NCI-H2196 (cell line): ENCODE measurements at regions not wholly inside any gene's neighbourhood (a gene's known extent, or its start where the extent isn't known, plus 50 kb on each side); places are given as distances from the start of the nearest gene placed in this dataset.
"Not testable (repeated sequence)": the region's sequence is repeated elsewhere in the genome, so short reads cannot be mapped to it uniquely, and the experiment has no call there.

Experiments
- DNase-seq: peaks from one replicate; lab custom pipeline; 2025; ENCODE audit not compliant: unreplicated experiment; lab: John Stamatoyannopoulos, UW

DNA sequence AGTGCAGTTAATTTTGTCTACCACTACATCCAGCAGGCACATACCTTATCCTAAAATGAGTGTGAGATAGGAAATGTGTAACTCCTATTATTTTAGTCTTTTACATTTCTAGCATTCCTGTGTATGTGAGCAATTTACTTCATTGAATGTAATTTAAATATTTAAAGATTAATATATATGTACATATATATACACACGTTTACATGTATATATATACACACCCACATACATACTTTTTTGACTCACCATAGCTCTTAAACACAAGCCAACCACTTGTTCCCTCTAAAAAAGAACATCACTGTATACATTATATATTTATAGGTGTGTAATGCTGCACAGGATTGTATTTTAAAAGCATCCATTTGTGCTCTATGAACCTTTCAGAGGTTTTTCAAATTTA, 425.6 kb upstream of the NECTIN3 start:
- no peak for DNase-seq

DNA sequence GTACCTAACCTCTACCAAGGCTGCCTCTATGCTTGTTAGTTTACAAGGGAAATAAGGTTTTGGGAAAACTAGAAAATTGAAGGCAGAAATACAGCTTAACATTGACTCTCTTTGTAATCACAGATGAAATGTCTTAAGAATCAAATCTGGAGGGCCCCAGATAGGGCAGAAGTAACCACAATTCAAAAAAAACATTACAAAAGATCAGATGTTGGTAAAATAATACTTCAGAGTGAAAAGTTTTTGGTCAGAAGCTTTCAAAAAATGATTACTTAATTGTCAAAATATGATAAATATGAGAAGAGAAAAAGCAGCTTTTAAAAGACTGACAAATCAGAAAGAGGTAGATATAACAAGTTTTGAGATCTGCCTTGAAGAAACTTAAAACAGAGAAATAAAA, 425.1 kb upstream of the NECTIN3 start:
- no peak for DNase-seq

DNA sequence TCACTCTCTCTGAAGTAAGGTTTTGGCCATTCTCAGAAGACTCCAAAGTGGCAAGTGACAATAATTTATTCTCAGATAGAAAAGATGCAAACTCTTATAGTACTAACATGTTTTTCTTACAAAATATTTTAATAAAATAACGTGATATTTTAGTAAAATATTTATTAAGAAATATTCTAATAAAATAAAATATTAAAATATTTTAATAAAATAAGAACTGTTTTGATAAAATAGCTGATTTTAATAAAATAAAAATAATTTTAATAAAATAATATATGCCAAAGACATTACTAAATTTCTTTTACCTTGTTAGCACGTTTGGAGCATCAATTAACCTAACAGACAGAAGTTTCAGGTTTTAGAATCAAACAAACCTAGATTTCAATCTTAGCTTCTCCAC, 424.0 kb upstream of the NECTIN3 start:
- DNase-seq, result no peak

DNA sequence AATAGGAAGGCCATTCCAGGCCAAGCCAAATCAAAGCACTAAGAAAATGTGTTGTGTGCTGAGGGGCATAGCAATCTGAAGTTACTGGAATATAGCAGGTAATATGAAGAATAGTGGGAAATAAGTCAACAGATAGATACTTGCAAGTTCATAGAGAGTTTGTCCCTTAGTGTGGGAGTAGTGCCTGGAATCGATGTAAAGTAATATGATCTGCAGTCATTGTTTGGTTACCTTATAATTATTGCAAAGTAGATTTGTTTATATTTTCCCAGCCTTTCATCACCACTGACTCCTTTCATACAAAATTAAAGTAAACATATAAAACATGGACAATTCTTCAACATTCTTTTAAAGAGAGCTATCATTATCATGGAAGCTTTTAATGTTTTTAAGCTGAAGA, 420.9 kb upstream of the NECTIN3 start:
- no peak for DNase-seq

DNA sequence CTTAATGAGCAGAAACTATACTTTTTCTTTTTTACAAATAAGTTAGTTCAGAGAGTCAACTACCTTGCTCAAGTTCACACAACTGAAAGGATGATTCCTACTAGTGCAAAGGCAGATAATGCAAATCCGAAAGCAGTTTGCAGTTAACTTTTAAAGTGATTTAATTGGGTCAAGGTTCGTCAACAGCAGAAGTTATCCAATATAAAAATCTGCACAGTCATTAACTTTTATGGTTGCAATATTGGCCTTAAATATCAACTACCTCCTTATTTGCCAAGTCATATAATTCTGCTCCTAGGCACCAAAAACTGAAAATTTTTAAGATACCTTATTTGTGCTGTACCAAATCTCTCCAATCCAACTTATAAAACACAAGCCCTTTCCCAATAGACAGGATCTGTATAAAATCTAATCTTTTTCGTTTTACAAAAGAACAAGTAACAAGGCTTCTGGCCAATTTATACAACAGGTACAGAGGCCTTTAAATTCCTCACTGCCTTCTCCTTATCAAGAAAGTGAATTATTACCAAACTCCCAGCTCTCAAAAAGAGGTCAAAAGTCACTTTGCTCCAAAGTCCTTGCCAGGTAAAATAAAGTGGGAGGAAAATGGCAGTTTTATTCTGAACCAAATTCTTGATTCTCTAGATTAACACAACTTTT, 416.6 kb upstream of the NECTIN3 start:
- no peak for DNase-seq

DNA sequence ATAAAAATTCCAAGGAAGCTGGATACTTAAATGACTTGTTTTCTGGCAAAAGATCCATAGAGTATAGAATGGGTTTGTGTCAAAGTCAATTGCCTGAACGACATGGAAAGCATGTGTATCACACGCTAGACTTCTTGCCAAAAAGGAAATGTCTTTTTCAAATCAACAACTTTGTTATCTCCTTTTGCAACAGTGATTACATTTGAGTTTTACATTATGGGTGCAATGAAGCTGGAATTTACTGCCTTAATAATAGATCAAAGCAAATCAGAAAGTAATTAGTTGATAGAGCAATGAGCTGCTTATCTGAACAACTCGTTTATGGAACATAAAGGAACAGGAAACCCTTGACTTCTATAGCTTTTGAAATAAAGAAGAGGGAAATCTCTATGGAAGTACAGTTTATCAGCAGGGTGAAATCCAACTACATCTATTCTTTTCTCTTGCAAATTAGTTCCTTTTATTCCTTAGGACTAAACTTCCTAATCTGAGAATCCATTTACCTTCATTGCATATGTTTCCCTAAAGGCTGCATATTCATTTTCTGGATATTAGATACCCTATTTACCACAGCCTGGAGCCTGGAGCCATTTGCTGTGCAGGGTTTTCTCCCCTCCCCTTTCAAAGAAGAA, 415.1 kb upstream of the NECTIN3 start:
- DNase-seq, result no peak

DNA sequence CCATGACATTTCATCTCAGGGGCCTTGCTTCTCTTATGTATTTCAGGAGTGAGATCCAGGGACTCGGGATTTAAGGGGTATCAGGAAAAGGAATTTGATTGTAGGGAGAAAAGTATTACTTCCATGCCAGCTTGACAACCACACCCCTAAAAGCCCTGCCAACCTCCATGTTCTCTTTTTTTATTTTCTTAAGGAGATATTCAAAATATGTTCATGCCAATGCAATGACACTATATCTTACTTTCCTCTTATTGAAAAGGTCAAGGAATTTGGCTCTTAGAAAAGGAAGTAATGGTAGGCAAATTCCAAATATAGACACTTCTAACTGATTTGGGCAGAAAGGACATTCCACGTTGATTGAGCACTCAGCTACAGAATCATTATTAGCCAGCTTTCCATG, 407.5 kb upstream of the NECTIN3 start:
- no peak for DNase-seq

DNA sequence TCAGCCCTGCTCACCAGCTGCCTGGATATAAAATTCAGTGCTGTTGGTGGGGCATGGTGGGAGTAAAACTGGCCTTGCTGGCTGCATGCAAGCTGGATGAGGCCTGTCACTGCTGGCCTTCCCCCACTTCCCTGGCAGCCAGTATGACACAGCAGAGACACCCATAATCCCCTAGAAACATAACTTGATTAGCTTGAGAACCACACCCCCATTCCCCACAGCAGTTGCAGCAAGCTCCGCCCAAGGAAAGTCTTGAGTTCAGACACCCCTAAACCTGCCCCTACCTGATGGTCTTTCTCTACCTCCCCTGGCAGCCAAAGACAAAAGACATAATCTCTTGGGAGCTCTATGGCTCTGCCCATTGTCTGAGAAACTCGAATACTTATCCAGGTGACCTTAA, 405.1 kb upstream of the NECTIN3 start:
- DNase-seq, result no peak

DNA sequence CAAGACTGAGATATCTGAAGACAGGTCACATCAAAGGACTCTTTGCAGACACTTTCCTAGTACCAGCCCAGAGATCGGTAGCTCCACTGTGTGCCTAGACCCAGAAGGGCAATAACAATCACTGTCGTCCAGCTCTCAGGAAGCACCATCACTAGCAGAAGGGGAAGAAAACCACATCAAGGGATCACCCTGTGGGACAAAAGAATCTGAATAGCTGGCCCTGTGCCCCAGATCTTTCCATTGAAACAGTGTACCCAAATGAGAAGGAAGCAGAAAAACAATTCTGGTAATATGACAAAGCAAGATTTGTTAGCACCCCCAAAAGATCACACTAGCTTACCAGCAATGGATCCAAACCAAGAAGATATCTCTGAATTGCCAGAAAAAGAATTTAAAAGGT, 404.4 kb upstream of the NECTIN3 start:
- DNase-seq, result no peak

DNA sequence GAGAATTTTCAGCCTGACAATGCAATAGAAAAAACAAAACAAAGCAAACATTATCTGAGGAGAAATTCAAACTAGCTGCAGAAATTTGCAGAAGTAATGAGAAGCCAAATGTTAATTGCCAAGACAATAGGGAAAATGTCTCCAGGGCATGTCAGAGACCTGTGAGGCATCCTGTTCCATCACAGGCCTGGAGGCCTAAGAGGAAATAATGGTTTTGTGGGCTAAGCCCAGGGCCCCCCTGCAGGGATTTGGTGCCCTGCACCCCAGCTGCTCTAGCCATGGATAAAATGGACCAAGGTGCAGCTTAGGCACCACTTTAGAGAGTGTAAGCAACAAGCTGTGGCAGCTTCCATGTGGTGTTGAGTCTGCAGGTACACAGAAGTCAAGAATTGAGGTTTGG, 401.2 kb upstream of the NECTIN3 start:
- DNase-seq, result no peak

DNA sequence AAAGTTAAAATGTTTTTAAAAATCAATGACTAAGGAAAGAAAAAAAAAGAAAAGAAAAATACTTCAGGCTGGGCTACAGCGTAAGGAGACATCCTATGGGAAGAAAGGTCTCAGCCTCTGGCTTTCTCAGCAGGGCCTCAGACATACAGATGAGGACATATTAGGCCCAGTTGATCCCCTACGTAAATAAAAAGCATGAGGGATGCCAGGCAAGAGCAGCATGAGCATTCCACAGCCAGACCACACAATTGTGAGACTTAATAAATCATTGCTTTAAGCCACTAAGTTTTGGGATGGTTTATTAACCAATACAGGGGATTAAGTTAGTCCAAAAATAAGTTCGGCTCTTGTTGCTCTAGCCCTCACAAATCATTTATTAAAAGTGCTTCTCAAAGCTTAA, 394.1 kb upstream of the NECTIN3 start:
- no peak for DNase-seq

DNA sequence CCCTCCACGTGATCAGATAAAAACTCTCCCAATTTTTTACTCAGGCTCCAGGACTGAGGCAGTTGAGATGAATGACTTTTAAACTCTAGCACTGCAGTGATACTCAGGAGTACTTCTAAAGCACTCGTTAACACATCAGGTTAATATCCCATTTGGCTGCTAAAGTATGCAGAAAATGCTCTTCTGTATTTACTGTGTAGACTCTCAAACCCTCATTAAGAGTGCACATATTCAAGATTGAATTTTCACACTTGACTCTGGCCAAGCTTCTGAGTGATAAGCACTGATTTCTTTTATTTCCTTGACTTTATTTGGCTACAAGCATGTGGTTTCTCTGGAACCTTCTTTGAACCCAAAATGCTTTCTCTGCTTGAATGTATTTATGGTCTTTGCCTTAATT, 392.3 kb upstream of the NECTIN3 start:
- DNase-seq, result no peak

DNA sequence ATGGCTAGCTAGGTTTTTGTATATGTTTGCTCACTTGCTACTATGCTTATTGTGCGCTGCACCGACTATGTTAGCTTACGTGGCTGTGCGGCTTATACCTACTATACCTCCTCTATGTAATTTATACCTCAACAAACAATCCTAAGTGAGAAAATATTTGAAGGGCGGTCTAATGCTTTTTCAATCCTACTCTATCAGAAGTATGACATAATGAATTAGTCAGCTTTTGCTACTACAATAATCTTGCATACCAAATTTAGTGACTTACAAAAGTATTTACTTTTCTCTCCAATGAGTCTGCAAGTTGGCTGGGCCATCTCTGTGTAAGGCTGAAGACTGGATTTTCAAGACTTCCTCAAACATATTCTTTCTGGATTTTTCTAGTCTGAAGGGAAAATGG, 391.2 kb upstream of the NECTIN3 start:
- DNase-seq, result no peak

DNA sequence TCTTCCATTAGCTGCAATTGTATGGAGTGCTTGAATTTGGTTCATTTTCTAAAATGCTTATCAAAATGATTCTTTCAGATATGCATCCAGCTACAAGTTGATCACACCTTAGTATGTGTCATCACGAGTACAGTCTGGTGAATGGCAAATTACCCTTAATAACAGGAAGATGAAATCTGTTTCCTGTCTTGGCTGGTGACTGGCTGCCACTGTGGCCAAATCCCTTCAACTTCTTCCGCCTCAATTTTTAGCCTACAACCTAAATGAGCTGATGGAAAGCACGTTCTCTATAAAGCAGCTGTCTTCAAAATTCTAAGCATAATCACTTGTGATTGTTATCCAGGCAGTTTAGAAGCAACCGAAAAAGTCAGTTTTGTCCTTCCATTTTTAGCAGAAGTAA, 387.1 kb upstream of the NECTIN3 start:
- no peak for DNase-seq

DNA sequence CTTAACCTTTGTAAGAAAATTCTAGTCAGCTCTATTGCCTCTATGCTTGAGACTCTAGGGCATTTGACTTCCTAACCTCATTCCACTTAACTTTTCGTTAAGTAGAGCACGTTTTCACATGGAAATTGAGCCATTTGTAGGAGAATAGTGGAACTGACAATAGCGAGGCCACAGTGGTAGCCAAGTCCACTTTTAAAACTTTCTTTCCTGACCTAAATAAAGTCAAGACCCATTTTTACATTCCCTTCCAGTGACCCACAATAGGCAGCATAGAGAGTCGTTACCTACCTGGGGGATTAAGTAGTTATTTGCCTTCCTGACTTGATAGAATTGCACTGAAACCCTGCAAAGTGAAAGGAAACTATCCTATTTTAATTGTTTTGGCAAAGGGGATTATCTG, 386.0 kb upstream of the NECTIN3 start:
- DNase-seq, result no peak

DNA sequence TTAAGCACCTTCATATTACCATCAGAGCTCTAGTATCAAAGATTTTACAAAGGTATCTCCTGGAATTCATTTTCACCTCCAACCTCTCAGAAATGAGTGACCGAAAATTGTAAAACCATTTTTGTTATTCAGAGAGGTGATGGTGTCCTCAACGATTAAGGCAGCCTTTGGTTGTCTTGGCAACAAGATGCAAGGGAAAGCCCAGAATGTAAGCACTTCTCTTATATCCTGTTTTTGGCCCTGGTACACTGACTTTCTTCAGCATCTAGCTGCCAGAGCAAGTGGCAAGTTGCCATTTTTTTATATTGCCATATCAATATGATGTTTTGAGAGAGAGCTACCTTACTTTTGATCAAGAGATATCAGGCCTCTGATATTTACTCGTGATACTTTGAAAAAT, 384.9 kb upstream of the NECTIN3 start:
- no peak for DNase-seq

DNA sequence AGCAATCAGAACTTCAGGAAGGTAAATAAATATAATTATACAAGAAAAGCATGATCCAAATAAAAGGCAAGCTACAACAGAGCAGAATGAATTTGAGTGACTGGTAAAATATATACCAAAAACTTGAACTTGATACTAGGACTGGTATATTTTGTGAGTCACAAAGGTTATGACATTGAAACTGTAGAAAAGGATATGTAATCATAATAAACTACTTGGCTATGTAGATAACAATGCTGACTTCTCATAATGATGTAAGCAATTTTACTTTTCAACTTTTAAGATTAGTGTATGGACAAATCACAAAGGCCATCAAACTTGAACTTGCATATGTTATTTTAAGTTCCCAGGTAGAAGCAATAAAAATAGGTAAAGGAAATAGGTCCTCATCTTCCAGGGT, 384.5 kb upstream of the NECTIN3 start:
- no peak for DNase-seq

DNA sequence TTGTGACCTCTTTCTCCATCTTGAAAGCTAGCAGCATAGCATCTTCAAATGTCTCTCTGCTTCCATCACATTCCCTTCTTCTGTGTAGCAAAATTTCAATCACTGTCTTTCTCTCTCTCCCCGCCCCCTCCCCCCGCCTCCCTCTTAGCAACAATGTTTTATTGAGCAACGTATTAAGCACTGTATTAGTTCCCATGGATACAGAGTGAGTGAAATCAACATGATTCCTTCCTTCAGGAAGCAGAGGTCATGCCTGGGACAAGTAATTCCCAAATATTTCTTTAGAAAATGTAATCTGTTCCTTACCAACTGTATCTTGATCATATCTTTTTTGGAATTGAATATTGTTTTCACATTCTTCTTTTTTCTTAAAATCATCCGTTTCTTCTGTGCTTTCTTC, 373.7 kb upstream of the NECTIN3 start:
- no peak for DNase-seq

DNA sequence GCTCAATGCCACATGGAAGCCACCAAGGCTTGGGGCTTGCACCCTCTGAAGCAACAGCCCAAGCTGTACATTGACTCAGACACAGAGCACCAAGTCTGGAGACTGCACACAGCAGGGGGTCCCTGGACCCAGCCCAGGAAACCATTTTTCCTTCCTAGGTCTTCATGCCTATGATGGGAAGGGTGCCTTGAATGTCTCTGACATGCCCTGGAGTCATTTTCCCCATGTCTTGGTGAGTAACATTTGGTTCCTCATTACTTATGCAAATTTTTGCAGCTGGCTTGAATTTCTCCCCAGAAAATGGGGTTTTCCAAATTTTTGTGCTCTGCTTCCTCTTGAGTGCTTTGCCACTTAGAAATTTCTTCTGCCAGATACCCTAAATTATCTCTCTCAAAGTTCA, 367.3 kb upstream of the NECTIN3 start:
- not testable (repeated sequence) for DNase-seq

DNA sequence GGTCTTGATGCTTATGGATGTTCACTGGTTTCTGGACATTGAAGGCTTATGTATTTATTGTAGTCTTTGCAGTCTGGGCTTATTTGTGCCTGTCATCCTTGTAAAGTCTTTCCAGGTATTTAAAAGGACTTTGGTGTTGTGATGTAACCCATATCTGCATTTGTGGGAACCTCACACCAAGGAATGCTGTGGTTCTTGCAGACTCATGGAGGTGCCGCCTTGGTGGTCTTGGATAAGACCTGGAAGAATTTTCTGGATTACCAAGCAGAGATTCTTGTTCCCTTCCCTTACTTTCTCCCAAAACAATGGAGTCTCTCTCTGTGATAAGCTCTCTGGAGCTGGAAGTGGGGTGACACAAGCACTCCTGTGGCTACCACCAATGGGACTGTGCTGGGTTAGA, 363.5 kb upstream of the NECTIN3 start:
- no peak for DNase-seq

DNA sequence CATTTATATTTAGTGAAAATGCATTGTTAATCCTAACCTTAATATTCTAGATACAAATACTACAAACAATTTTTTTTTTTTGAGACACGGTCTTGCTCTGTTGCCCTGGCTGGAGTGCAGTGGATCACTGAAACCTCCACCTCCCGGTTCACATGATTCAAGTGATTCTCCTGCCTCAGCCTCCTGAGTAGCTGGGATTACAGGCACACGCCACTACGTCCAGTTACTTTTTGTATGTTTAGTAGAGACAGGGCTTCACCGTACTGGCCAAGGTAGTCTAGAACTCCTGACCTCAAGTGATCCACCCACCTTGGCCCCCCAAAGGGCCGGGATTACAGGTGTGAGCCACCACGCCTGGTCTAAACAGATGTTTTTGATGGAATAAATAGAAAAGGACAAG, 361.5 kb upstream of the NECTIN3 start:
- DNase-seq, result no peak

DNA sequence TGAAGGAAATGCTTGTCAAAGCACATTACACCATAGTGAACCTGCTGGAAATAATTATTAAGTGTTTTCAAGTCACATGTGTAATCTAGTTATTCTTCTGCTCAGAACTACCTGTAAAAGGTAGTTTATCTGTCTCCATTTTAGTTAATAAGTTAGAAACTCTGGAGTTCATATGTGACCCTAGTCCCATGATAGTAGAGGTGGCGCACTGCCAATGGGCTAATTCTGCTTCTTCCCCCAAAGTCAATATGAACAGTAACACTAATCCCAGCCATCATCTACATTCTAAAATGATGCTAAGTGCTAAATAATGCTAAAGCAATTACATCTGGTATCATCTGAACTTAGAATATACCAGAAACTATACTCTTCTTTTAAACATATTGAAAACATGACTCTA, 361.0 kb upstream of the NECTIN3 start:
- DNase-seq, result no peak

DNA sequence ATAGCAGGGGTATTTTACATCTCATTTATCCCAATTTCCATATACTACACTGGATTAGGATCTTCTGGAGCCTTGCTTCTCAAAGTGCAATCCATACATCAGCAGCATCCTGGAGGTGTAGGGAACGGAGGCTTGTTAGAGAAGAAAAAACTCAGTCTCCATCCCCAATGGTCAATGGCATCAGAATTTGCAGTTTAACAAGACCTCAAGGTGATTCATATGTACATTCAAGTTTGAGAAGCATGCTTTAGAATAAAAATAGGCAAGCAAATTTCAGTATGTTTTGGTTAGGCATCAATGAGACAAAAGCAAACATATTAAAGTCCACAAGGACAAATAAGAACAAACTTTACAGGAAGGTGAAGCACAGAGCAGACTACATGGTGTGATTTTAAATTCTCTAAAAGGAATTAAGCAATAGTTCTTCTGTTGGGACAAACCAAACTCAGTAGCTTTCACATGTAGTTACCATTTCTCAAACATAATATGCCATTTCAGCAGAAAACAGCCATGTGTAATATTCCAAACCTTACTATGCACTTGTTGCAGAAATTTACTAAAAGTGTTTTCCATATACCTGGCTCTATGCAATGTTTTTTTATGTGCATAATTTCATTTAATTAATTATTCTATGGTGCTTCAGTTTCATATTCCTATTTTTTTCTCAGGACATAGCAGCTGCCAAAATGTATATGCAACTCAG, 360.3 kb upstream of the NECTIN3 start:
- no peak for DNase-seq
